Upper lobe of right lung (tissue), 1 donor: ENCODE measurements at regions not wholly inside any gene's neighbourhood (a gene's known extent, or its start where the extent isn't known, plus 50 kb on each side); places are given as distances from the start of the nearest gene placed in this dataset.
A peak's percentile ranks its signal among the peaks of the same experiment; 100 is the strongest.

Experiments used
- ATAC-seq: fragments of 200-7000 bp; cut with Tn5 transposase; one replicate; pipeline ENCODE4 v1.9.1; 2020; ENCODE audit warnings: mild to moderate bottlenecking, moderate library complexity
- DNase-seq: peaks from one replicate; pipeline ENCODE4 v3.0.0-alpha.2; 2020
- H3K27ac ChIP-seq: fragments of 200-600 bp; one replicate; pipeline ENCODE4 v1.8.0; 2022
- H3K27me3 ChIP-seq: fragments of 200-600 bp; one replicate; pipeline ENCODE4 v1.8.0; 2022; ENCODE audit warnings: mild to moderate bottlenecking
- H3K36me3 ChIP-seq: fragments of 200-600 bp; one replicate; pipeline ENCODE4 v1.8.0; 2022
- H3K4me1 ChIP-seq: fragments of 200-600 bp; one replicate; pipeline ENCODE4 v1.8.0; 2022
- H3K4me3 ChIP-seq: fragments of 200-600 bp; one replicate; pipeline ENCODE4 v1.8.0; 2022; ENCODE audit warnings: mild to moderate bottlenecking
- H3K9me3 ChIP-seq: fragments of 200-600 bp; one replicate; pipeline ENCODE4 v1.8.0; 2022
- CTCF ChIP-seq: fragments of 200-600 bp; IDR thresholded peaks from one replicate; pipeline ENCODE4 v1.8.0; 2022; ENCODE audit warnings: antibody characterized with exemption
- intact Hi-C: fragments of 100-400 bp; cut with DNase I; formaldehyde crosslinking; loops from one replicate; pipeline ENCODE4 v1.11.0; 2022
- donor health status: DM: no; HTN: yes; CAD: no; lungs with severe emphysema.

- no peaks in the 10 kb centered on the region for H3K9me3 ChIP-seq
- TF ChIP-seq CTCF, result no peak
- intact Hi-C loops, result no loop called here
- no peak overlapping the region for H3K27ac ChIP-seq
- no peak for ATAC-seq
- no peak for DNase-seq
- no peak overlapping the region for H3K4me3 ChIP-seq
- H3K4me1 ChIP-seq, result no peaks in the 10 kb centered on the region
- H3K27me3 ChIP-seq, result no peaks in the 10 kb centered on the region
- no peaks in the 10 kb centered on the region for H3K36me3 ChIP-seq
Measured at GRCh38 chr4:100312615-100313350, 122.5 kb upstream of the DDIT4L start.

- intact Hi-C loops, result no loop called here
- ATAC-seq (no peak), DNase-seq (no peak)
- H3K27ac ChIP-seq, result no peak overlapping the region
- H3K27me3 ChIP-seq, result no peaks in the 10 kb centered on the region
- no peaks in the 10 kb centered on the region for H3K9me3 ChIP-seq
- no peaks in the 10 kb centered on the region for H3K4me1 ChIP-seq
- no peak for TF ChIP-seq CTCF
- no peaks in the 10 kb centered on the region for H3K36me3 ChIP-seq
- H3K4me3 ChIP-seq, result no peak overlapping the region
Measured at GRCh38 chr4:100311181-100311580, 120.9 kb upstream of the DDIT4L start.

DNA sequence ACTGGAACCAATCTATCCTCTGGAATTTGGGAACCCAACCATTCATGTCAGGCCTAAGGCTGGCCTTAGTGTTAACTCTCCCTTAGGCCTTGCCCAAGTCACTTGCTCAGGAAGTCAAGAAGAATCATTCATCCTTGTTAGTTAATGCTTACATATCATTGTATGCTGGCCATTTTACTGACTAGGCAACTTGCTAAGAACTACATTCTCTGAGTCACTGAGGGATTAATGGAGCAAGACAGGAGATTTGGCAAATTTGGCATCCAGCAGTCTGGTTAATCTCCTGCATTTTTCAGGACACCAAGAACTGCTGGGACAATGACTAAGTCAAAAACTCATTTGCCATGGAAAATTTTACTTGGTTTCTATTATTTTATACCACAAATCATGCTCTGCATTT, 115.8 kb upstream of the DDIT4L start:
- no peaks in the 10 kb centered on the region for H3K36me3 ChIP-seq
- no peaks in the 10 kb centered on the region for H3K9me3 ChIP-seq
- H3K4me1 ChIP-seq, result no peaks in the 10 kb centered on the region
- no peak for DNase-seq
- no peak for ATAC-seq
- TF ChIP-seq CTCF, result no peak
- no peaks in the 10 kb centered on the region for H3K27me3 ChIP-seq
- H3K4me3 ChIP-seq, result no peak overlapping the region
- intact Hi-C loops, result no loop called here
- H3K27ac ChIP-seq, result no peak overlapping the region

DNA sequence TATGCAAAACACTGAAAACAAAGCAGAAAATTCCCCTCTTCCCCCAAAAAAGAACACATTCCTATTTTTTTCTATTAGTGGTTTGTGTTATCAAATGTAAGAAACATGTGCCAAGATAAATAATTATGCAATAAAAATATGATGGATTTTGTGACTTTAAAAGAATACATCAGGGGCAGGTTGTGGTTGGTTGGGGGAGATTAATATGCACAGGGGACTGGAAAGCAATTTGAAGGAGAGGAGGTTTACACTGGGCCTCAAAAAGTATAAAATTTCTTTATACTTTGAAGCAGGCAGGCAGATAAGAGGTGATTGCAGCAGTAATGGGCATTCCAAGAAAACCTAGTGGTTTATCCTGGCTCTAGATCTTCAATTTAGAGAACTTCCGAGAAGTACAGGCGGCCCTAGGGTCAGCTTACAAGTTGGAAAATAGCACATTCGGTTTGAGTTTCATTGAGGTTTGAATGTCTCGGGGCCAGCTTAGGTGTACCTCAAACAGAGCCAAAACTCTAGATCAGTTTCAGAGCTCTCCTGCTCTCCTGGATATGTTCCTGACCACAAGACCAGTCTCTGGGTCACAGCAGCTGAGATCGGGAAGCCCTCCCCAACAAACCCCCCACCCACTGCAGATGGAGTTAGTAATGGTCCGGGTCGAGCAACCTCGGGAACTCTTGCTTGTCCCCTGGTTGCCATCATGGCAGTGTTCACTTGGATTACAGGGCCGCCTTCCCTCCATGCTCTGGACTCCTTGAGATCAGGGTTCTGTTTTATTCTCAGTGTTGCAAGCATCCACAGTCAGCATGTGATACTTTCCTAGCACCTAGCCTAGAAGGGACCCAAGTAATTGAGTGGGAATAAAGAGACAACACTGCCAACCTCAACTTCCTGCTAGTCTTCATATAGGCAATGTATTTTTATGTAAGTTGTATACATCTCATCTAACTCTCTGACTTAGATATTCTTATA, 112.1 kb upstream of the DDIT4L start:
- Histone ChIP-seq H3K4me1 (no peaks in the 10 kb centered on the region), H3K27ac (no peak overlapping the region), H3K27me3 (no peaks in the 10 kb centered on the region), H3K4me3 (no peak overlapping the region), H3K36me3 (no peaks in the 10 kb centered on the region), H3K9me3 (no peaks in the 10 kb centered on the region)
- DNase-seq, result no peak
- TF ChIP-seq CTCF, result no peak
- no peak for ATAC-seq
- intact Hi-C loops, result no loop called here

GRCh38 chr4:100299046-100299840, 109.0 kb upstream of the DDIT4L start:
- Histone ChIP-seq H3K36me3 (no peaks in the 10 kb centered on the region), H3K4me1 (no peaks in the 10 kb centered on the region), H3K9me3 (no peaks in the 10 kb centered on the region), H3K27ac (no peak overlapping the region), H3K4me3 (no peak overlapping the region), H3K27me3 (no peaks in the 10 kb centered on the region)
- DNase-seq, result no peak
- intact Hi-C loops, result no loop called here
- TF ChIP-seq CTCF, result no peak
- peak; percentile 36 for ATAC-seq
